GM12878 (cell line): ENCODE measurements at regions not wholly inside any gene's neighbourhood (a gene's known extent, or its start where the extent isn't known, plus 50 kb on each side); places are given as distances from the start of the nearest gene placed in this dataset.

Experiments
- ATAC-seq: fragments of 200-7000 bp; cut with Tn5 transposase; 3 replicates; pipeline ENCODE4 v1.9.1; 2020; ENCODE audit warnings: mild to moderate bottlenecking, moderate library complexity
- BruUV-seq: library from RNA; stranded (reverse); fragments of 400-500 nt; replicated peaks from 2 replicates; lab custom pipeline; 2021; lab: Mats Ljungman, UMichigan
- CTCF ChIA-PET: fragments of 300-600 bp; sonication (Branson Sonifier 250); formaldehyde crosslinking; extraction: SDS; loops from one replicate; lab custom pipeline; 2021; ENCODE audit warnings: inconsistent platforms; lab: Yijun Ruan, JAX
- POLR2A ChIA-PET: fragments of 350-600 bp; formaldehyde crosslinking; extraction: SDS; loops from one replicate; lab custom pipeline; 2021; ENCODE audit warnings: inconsistent platforms; lab: Charles Lee
- RAD21 ChIA-PET: fragments of 300-600 bp; sonication (Branson Sonifier 250); formaldehyde crosslinking; loops from one replicate; lab custom pipeline; 2023; ENCODE audit warnings: antibody characterized with exemption; ENCODE audit not compliant: unreplicated experiment; lab: Charles Lee
- SMC1A ChIA-PET: fragments of 300-600 bp; sonication (Branson Sonifier 250); formaldehyde crosslinking; loops from one replicate; lab custom pipeline; 2023; ENCODE audit not compliant: unreplicated experiment, uncharacterized antibody; lab: Charles Lee
- DNase-seq: peaks from one replicate; pipeline ENCODE4 v3.0.0-alpha.2; 2011; ENCODE audit warnings: low read depth, low spot score
- FAIRE-seq: peaks from 3 replicates; lab custom pipeline; 2011; peaks lifted over from hg19 to GRCh38; lab: Jason Lieb, UNC
- H2AFZ ChIP-seq: 2 replicates; pipeline ENCODE4 v1.6.0; 2011; ENCODE audit warnings: low read depth, low read length, control low read depth; ENCODE audit not compliant: control insufficient read depth
- H3K27ac ChIP-seq: 2 replicates; pipeline ENCODE4 v1.5.1; 2011; ENCODE audit warnings: control low read depth; ENCODE audit not compliant: control insufficient read depth, insufficient read depth
- H3K27me3 ChIP-seq, 2 experiments: replicated peaks in 1 of 2; 2 replicates each; pipeline versions ENCODE4 v1.6.0 to v1.6.1; 2011; ENCODE audit warnings: low read length in 1 of 2; ENCODE audit not compliant: control insufficient read depth in 2 of 2, insufficient read depth in 2 of 2
- H3K36me3 ChIP-seq, 2 experiments: 2 replicates each; pipeline ENCODE4 v1.5.1; 2011; ENCODE audit warnings: low read length in 1 of 2; ENCODE audit not compliant: control insufficient read depth in 2 of 2, insufficient read depth in 2 of 2
- H3K4me1 ChIP-seq: 2 replicates; pipeline ENCODE4 v1.6.1; 2011; ENCODE audit warnings: mild to moderate bottlenecking, low read length, moderate library complexity, mixed read lengths; ENCODE audit not compliant: control insufficient read depth, insufficient read depth
- H3K4me2 ChIP-seq: 2 replicates; pipeline ENCODE4 v1.6.0; 2011; ENCODE audit warnings: control low read depth; ENCODE audit not compliant: control insufficient read depth, insufficient read depth
- H3K4me3 ChIP-seq: fragments of 200-600 bp; sonication (generic); 2 replicates; pipeline ENCODE4 v1.5.1; 2016
- H3K79me2 ChIP-seq: 2 replicates; pipeline ENCODE4 v1.6.0; 2011; ENCODE audit warnings: low read length; ENCODE audit not compliant: control insufficient read depth, insufficient read depth
- H3K9ac ChIP-seq: 2 replicates; pipeline ENCODE4 v1.8.0; 2011; ENCODE audit warnings: low read length, control low read depth, mixed read lengths; ENCODE audit not compliant: control insufficient read depth, insufficient read depth
- H3K9me3 ChIP-seq: replicated peaks from 3 replicates; pipeline ENCODE4 v1.5.1; 2011; ENCODE audit warnings: mild to moderate bottlenecking, low read length; ENCODE audit not compliant: control insufficient read depth, insufficient read depth
- H4K20me1 ChIP-seq: 2 replicates; pipeline ENCODE4 v1.6.0; 2011; ENCODE audit not compliant: control insufficient read depth, insufficient read depth
- CHD1 ChIP-seq: IDR thresholded peaks from 2 replicates; pipeline ENCODE4 v1.6.1; 2012; ENCODE audit warnings: low read depth, low read length, improper control_type of control experiment
- DPF2 ChIP-seq: fragments of 450-650 bp; IDR thresholded peaks from 2 replicates; pipeline ENCODE4 v1.6.1; 2017; ENCODE audit warnings: mild to moderate bottlenecking
- EZH2 ChIP-seq: IDR thresholded peaks from 2 replicates; pipeline ENCODE4 v1.6.1; 2012; ENCODE audit warnings: low read depth, mild to moderate bottlenecking, control low read depth, inconsistent platforms, low read length, borderline replicate concordance; ENCODE audit not compliant: control insufficient read depth
- GABPA ChIP-seq: IDR thresholded peaks from 2 replicates; pipeline ENCODE4 v1.6.1; 2014; ENCODE audit warnings: antibody characterized with exemption, low read depth, mild to moderate bottlenecking, inconsistent platforms
- HDAC6 ChIP-seq: fragments of 200-600 bp; sonication (generic); IDR thresholded peaks from one replicate; pipeline ENCODE4 v1.8.0; 2017; ENCODE audit warnings: antibody characterized with exemption; ENCODE audit not compliant: unreplicated experiment
- HDGF ChIP-seq: fragments of 450-650 bp; IDR thresholded peaks from 2 replicates; pipeline ENCODE4 v1.6.1; 2016; ENCODE audit warnings: antibody characterized with exemption
- PAX8 ChIP-seq: fragments of 450-650 bp; IDR thresholded peaks from 2 replicates; pipeline ENCODE4 v1.6.1; 2017; ENCODE audit warnings: mild to moderate bottlenecking, moderate library complexity
- PML ChIP-seq: IDR thresholded peaks from 2 replicates; pipeline ENCODE4 v1.6.1; 2012; ENCODE audit warnings: low read length, inconsistent platforms
- RUNX3 ChIP-seq: IDR thresholded peaks from 2 replicates; pipeline ENCODE4 v1.6.1; 2012; ENCODE audit warnings: low read length, inconsistent platforms
- SMAD5 ChIP-seq: IDR thresholded peaks from 2 replicates; pipeline ENCODE4 v1.6.1; 2016; ENCODE audit warnings: antibody characterized with exemption, low read depth
- SMC3 ChIP-seq: IDR thresholded peaks from 2 replicates; pipeline ENCODE4 v1.6.1; 2011; ENCODE audit warnings: low read length, improper control_type of control experiment, borderline replicate concordance
- TAF1 ChIP-seq: IDR thresholded peaks from 2 replicates; pipeline ENCODE4 v1.6.1; 2011; ENCODE audit warnings: mild to moderate bottlenecking, low read depth, low read length, borderline replicate concordance
- TCF12 ChIP-seq: IDR thresholded peaks from 2 replicates; pipeline ENCODE4 v1.6.1; 2011; ENCODE audit warnings: low read depth, mild to moderate bottlenecking, low read length
- WGBS: methylation state at CpG from one replicate; pipeline ENCODE4 v1.1.6; 2016; ENCODE audit warnings: low lambda C conversion rate; ENCODE audit not compliant: insufficient replicate concordance, insufficient coverage; ENCODE audit errors: missing lambda C conversion rate; 5-methylcytosine and 5-hydroxymethylcytosine counted together
- in situ Hi-C: fragments of 300-500 bp; cut with MboI; formaldehyde crosslinking; loops from 9 replicates; pipeline ENCODE4 v1.14.3; 2018; ENCODE audit warnings: mixed read lengths
- intact Hi-C: fragments of 100-400 bp; cut with micrococcal nuclease; formaldehyde crosslinking; loops from one replicate; pipeline ENCODE4 v1.14.2; 2022; ENCODE audit not compliant: unreplicated experiment
- TF ChIP-seq, protein P1 (sequence below): fragments of 450-650 bp; IDR thresholded peaks from 2 replicates; pipeline ENCODE4 v1.6.1; 2014; ENCODE audit warnings: mild to moderate bottlenecking
- TF ChIP-seq, protein P2 (sequence below): IDR thresholded peaks from 2 replicates; pipeline ENCODE4 v1.6.1; 2011; ENCODE audit warnings: mild to moderate bottlenecking, low read depth, low read length, moderate library complexity; ENCODE audit not compliant: insufficient replicate concordance
- TF ChIP-seq, protein P3 (sequence below): fragments of 450-650 bp; IDR thresholded peaks from 2 replicates; pipeline ENCODE4 v1.6.1; 2018; ENCODE audit warnings: mild to moderate bottlenecking, low read depth, moderate library complexity; ENCODE audit not compliant: partially characterized antibody
- TF ChIP-seq, protein P4 (sequence below): fragments of 450-650 bp; formaldehyde crosslinking; IDR thresholded peaks from 2 replicates; pipeline ENCODE4 v1.5.0; 2022; ENCODE audit warnings: mild to moderate bottlenecking, missing genetic modification characterization

DNA sequence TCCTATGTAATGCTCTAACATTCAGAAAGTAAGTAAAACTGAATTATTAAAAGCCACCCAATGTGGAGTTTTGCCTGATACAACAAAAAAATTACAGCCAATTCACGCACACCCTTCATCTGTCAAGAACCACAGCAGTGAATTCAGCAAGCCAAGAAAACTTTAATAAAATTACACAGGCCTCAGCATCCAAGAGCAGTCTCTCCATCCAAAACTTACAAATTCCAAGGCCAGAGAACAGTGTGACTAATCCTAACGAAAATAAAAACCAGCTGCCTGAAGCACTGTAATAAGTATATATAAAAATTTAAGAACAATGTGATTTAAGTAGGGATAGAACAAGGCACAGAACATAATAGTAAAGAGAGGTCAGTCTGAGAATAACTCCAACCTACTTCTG is 54.2 kb downstream of the SIX6 start:
- H3K27ac ChIP-seq: no peak overlapping the region
- H3K27me3 ChIP-seq: no peaks in the 10 kb centered on the region
- H3K4me3 ChIP-seq: no peak overlapping the region
- 21% methylated on average over 2 of the region's 2 CpGs for WGBS
- H3K4me2 ChIP-seq: no peak overlapping the region
- no TSS peak for BruUV-seq
- ChIA-PET CTCF (interaction anchor here (0.7 to 7.7 kb wide), 13 partner anchors 110 to 690 kb away, joined by 3 to 170 read pairs (median 3); no protein-coding TSS in a partner anchor), RAD21 (interaction anchor here (0.7 to 3.5 kb wide), 6 partner anchors 213 to 497 kb away, joined by 3 to 36 read pairs (median 6); no protein-coding TSS in a partner anchor), POLR2A (no interaction called here), SMC1A (interaction anchor here (0.8 to 7.4 kb wide), 13 partner anchors 28 to 645 kb away, joined by 3 to 105 read pairs (median 6); no protein-coding TSS in a partner anchor)
- H3K9ac ChIP-seq: no peak overlapping the region
- FAIRE-seq: no peak
- DNase-seq: no peak
- intact Hi-C loops (loop anchor here (5.0 to 10.0 kb wide), 2 partner anchors 231 to 598 kb away; no protein-coding TSS in a partner anchor), in situ Hi-C loops (loop anchor here (5.0 kb wide), 2 partner anchors 216 to 376 kb away; no protein-coding TSS in a partner anchor)
- no peak overlapping the region for H2AFZ ChIP-seq
- H3K4me1 ChIP-seq: 0 out of 2 replicates have a peak, but pooled peaks cover 5% of the 10 kb centered on the region
- no peaks in the 10 kb centered on the region for H3K9me3 ChIP-seq
- no peaks in the 10 kb centered on the region for H3K79me2 ChIP-seq
- H3K36me3 ChIP-seq: no peaks in the 10 kb centered on the region
- no peaks in the 10 kb centered on the region for H4K20me1 ChIP-seq
- no peak for ATAC-seq
- TF ChIP-seq EZH2: no peak
- TF ChIP-seq PML: no peak
- TF ChIP-seq, protein P1, sequence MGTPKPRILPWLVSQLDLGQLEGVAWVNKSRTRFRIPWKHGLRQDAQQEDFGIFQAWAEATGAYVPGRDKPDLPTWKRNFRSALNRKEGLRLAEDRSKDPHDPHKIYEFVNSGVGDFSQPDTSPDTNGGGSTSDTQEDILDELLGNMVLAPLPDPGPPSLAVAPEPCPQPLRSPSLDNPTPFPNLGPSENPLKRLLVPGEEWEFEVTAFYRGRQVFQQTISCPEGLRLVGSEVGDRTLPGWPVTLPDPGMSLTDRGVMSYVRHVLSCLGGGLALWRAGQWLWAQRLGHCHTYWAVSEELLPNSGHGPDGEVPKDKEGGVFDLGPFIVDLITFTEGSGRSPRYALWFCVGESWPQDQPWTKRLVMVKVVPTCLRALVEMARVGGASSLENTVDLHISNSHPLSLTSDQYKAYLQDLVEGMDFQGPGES: no peak
- no peak for TF ChIP-seq SMC3
- no peak for TF ChIP-seq CHD1
- TF ChIP-seq, protein P2, sequence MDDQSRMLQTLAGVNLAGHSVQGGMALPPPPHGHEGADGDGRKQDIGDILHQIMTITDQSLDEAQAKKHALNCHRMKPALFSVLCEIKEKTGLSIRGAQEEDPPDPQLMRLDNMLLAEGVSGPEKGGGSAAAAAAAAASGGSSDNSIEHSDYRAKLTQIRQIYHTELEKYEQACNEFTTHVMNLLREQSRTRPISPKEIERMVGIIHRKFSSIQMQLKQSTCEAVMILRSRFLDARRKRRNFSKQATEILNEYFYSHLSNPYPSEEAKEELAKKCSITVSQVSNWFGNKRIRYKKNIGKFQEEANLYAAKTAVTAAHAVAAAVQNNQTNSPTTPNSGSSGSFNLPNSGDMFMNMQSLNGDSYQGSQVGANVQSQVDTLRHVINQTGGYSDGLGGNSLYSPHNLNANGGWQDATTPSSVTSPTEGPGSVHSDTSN: no peak
- no peak for TF ChIP-seq PAX8
- TF ChIP-seq, protein P3, sequence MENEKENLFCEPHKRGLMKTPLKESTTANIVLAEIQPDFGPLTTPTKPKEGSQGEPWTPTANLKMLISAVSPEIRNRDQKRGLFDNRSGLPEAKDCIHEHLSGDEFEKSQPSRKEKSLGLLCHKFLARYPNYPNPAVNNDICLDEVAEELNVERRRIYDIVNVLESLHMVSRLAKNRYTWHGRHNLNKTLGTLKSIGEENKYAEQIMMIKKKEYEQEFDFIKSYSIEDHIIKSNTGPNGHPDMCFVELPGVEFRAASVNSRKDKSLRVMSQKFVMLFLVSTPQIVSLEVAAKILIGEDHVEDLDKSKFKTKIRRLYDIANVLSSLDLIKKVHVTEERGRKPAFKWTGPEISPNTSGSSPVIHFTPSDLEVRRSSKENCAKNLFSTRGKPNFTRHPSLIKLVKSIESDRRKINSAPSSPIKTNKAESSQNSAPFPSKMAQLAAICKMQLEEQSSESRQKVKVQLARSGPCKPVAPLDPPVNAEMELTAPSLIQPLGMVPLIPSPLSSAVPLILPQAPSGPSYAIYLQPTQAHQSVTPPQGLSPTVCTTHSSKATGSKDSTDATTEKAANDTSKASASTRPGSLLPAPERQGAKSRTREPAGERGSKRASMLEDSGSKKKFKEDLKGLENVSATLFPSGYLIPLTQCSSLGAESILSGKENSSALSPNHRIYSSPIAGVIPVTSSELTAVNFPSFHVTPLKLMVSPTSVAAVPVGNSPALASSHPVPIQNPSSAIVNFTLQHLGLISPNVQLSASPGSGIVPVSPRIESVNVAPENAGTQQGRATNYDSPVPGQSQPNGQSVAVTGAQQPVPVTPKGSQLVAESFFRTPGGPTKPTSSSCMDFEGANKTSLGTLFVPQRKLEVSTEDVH: no peak
- no peak for TF ChIP-seq RUNX3
- TF ChIP-seq HDAC6: no peak
- TF ChIP-seq SMAD5: no peak
- TF ChIP-seq HDGF: no peak
- TF ChIP-seq TAF1: no peak
- TF ChIP-seq, protein P4, sequence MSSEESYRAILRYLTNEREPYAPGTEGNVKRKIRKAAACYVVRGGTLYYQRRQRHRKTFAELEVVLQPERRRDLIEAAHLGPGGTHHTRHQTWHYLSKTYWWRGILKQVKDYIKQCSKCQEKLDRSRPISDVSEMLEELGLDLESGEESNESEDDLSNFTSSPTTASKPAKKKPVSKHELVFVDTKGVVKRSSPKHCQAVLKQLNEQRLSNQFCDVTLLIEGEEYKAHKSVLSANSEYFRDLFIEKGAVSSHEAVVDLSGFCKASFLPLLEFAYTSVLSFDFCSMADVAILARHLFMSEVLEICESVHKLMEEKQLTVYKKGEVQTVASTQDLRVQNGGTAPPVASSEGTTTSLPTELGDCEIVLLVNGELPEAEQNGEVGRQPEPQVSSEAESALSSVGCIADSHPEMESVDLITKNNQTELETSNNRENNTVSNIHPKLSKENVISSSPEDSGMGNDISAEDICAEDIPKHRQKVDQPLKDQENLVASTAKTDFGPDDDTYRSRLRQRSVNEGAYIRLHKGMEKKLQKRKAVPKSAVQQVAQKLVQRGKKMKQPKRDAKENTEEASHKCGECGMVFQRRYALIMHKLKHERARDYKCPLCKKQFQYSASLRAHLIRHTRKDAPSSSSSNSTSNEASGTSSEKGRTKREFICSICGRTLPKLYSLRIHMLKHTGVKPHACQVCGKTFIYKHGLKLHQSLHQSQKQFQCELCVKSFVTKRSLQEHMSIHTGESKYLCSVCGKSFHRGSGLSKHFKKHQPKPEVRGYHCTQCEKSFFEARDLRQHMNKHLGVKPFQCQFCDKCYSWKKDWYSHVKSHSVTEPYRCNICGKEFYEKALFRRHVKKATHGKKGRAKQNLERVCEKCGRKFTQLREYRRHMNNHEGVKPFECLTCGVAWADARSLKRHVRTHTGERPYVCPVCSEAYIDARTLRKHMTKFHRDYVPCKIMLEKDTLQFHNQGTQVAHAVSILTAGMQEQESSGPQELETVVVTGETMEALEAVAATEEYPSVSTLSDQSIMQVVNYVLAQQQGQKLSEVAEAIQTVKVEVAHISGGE (CRISPR knock-in tag): no peak
- TF ChIP-seq DPF2: no peak
- TF ChIP-seq TCF12: no peak
- no peak for TF ChIP-seq GABPA
